Loucy (cell line): ENCODE measurements at regions not wholly inside any gene's neighbourhood (a gene's known extent, or its start where the extent isn't known, plus 50 kb on each side); places are given as distances from the start of the nearest gene placed in this dataset.

Experiments
- H2AFZ ChIP-seq: fragments of 200-600 bp; sonication (generic); 2 replicates; pipeline ENCODE4 v1.6.0; 2016; ENCODE audit warnings: antibody characterized with exemption, mild to moderate bottlenecking, low read length, moderate library complexity
- H3F3A ChIP-seq: fragments of 200-600 bp; 2 replicates; pipeline ENCODE4 v1.6.0; 2016; ENCODE audit warnings: antibody characterized with exemption, low read depth, mild to moderate bottlenecking
- H3K27me3 ChIP-seq: fragments of 200-600 bp; sonication (generic); 2 replicates; pipeline ENCODE4 v1.6.1; 2014; ENCODE audit warnings: low read length, mild to moderate bottlenecking; ENCODE audit not compliant: insufficient read depth, poor library complexity, severe bottlenecking
- H3K36me3 ChIP-seq: fragments of 200-600 bp; sonication (generic); 2 replicates; pipeline ENCODE4 v1.6.1; 2016; ENCODE audit warnings: low read length; ENCODE audit not compliant: insufficient read depth
- H3K4me1 ChIP-seq: fragments of 200-600 bp; sonication (generic); 2 replicates; pipeline ENCODE4 v1.5.1; 2014; ENCODE audit warnings: low read length, mild to moderate bottlenecking; ENCODE audit not compliant: insufficient read depth, poor library complexity, severe bottlenecking
- H3K4me2 ChIP-seq: fragments of 200-600 bp; sonication (generic); 2 replicates; pipeline ENCODE4 v1.6.0; 2014; ENCODE audit warnings: antibody characterized with exemption, low read length, low read depth, mild to moderate bottlenecking; ENCODE audit not compliant: poor library complexity, severe bottlenecking
- H3K4me3 ChIP-seq: fragments of 200-600 bp; sonication (generic); 2 replicates; pipeline ENCODE4 v1.5.1; 2014; ENCODE audit warnings: low read length, mild to moderate bottlenecking, mixed read lengths; ENCODE audit not compliant: poor library complexity, severe bottlenecking
- H3K79me2 ChIP-seq: fragments of 200-600 bp; sonication (generic); 2 replicates; pipeline ENCODE4 v1.6.1; 2014; ENCODE audit warnings: low read length; ENCODE audit not compliant: insufficient read depth
- H3K9ac ChIP-seq: fragments of 200-600 bp; sonication (generic); 2 replicates; pipeline ENCODE4 v1.6.0; 2014; ENCODE audit warnings: mild to moderate bottlenecking, low read depth, low read length, moderate library complexity; ENCODE audit not compliant: poor library complexity, severe bottlenecking
- H3K9me2 ChIP-seq: fragments of 200-600 bp; sonication (generic); replicated peaks from 2 replicates; pipeline ENCODE4 v1.6.1; 2016; ENCODE audit warnings: low read depth, low read length, mixed read lengths
- H3K9me3 ChIP-seq: fragments of 200-600 bp; sonication (generic); 2 replicates; pipeline ENCODE4 v1.6.1; 2014; ENCODE audit warnings: mild to moderate bottlenecking, antibody characterized with exemption, low read length, low read depth; ENCODE audit not compliant: insufficient read depth
- H4K20me1 ChIP-seq: fragments of 200-600 bp; sonication (generic); 2 replicates; pipeline ENCODE4 v1.6.0; 2014; ENCODE audit warnings: antibody characterized with exemption, low read length, mild to moderate bottlenecking; ENCODE audit not compliant: insufficient read depth, poor library complexity, severe bottlenecking
- EZH2phosphoT487 ChIP-seq: fragments of 200-600 bp; IDR thresholded peaks from 2 replicates; pipeline ENCODE4 v1.6.1; 2018; ENCODE audit warnings: antibody characterized with exemption, mild to moderate bottlenecking, moderate library complexity, borderline replicate concordance
- TF ChIP-seq, protein P1 (sequence below): fragments of 200-600 bp; sonication (generic); conservative IDR thresholded peaks from 2 replicates; pipeline ENCODE4 v1.5.1; 2014; ENCODE audit warnings: mild to moderate bottlenecking, antibody characterized with exemption, low read length

- Histone ChIP-seq H3K27me3 (no peaks in the 10 kb centered on the region), H3K4me1 (no peaks in the 10 kb centered on the region), H3K36me3 (no peaks in the 10 kb centered on the region), H3K4me3 (no peak overlapping the region), H2AFZ (no peak overlapping the region), H3K9me3 (no peaks in the 10 kb centered on the region), H3K9ac (no peak overlapping the region), H4K20me1 (no peaks in the 10 kb centered on the region), H3K79me2 (no peaks in the 10 kb centered on the region), H3F3A (no peaks in the 10 kb centered on the region), H3K9me2 (no peaks in the 10 kb centered on the region), H3K4me2 (no peak overlapping the region)
- TF ChIP-seq, protein P1, sequence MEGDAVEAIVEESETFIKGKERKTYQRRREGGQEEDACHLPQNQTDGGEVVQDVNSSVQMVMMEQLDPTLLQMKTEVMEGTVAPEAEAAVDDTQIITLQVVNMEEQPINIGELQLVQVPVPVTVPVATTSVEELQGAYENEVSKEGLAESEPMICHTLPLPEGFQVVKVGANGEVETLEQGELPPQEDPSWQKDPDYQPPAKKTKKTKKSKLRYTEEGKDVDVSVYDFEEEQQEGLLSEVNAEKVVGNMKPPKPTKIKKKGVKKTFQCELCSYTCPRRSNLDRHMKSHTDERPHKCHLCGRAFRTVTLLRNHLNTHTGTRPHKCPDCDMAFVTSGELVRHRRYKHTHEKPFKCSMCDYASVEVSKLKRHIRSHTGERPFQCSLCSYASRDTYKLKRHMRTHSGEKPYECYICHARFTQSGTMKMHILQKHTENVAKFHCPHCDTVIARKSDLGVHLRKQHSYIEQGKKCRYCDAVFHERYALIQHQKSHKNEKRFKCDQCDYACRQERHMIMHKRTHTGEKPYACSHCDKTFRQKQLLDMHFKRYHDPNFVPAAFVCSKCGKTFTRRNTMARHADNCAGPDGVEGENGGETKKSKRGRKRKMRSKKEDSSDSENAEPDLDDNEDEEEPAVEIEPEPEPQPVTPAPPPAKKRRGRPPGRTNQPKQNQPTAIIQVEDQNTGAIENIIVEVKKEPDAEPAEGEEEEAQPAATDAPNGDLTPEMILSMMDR = no peak
- TF ChIP-seq EZH2phosphoT487 = no peak
Measured at GRCh38 chr16:64004116-64004515, 1117.7 kb downstream of the CDH11 start.

- H3K9me3 ChIP-seq = no peaks in the 10 kb centered on the region
- H3K9ac ChIP-seq = no peak overlapping the region
- no peak overlapping the region for H3K4me3 ChIP-seq
- no peaks in the 10 kb centered on the region for H3F3A ChIP-seq
- no peaks in the 10 kb centered on the region for H3K27me3 ChIP-seq
- no peaks in the 10 kb centered on the region for H3K4me1 ChIP-seq
- no peaks in the 10 kb centered on the region for H3K79me2 ChIP-seq
- H3K4me2 ChIP-seq = no peak overlapping the region
- no peaks in the 10 kb centered on the region for H3K36me3 ChIP-seq
- no peak for TF ChIP-seq EZH2phosphoT487
- TF ChIP-seq, protein P1 = no peak
- no peak overlapping the region for H2AFZ ChIP-seq
- H3K9me2 ChIP-seq = no peaks in the 10 kb centered on the region
- no peaks in the 10 kb centered on the region for H4K20me1 ChIP-seq
Measured at GRCh38 chr16:63995025-63995424, 1126.8 kb downstream of the CDH11 start.

GRCh38 chr16:63983401-63983800, 1138.5 kb downstream of the CDH11 start:
- H3K4me2 ChIP-seq = no peak overlapping the region

More at GRCh38 chr16:63983401-63983800, 1138.5 kb downstream of the CDH11 start:
- H2AFZ ChIP-seq = no peak overlapping the region
- TF ChIP-seq EZH2phosphoT487 = no peak
- TF ChIP-seq, protein P1 = no peak
- no peaks in the 10 kb centered on the region for H3F3A ChIP-seq
- no peaks in the 10 kb centered on the region for H3K36me3 ChIP-seq
- H3K9ac ChIP-seq = no peak overlapping the region
- no peak overlapping the region for H3K4me3 ChIP-seq
- H3K9me3 ChIP-seq = no peaks in the 10 kb centered on the region
- H3K27me3 ChIP-seq = no peaks in the 10 kb centered on the region
- no peaks in the 10 kb centered on the region for H4K20me1 ChIP-seq
- H3K79me2 ChIP-seq = no peaks in the 10 kb centered on the region
- H3K4me1 ChIP-seq = no peaks in the 10 kb centered on the region
- H3K9me2 ChIP-seq = no peaks in the 10 kb centered on the region
